ENCODE measurements at regions not wholly inside any gene's neighbourhood (a gene's known extent, or its start where the extent isn't known, plus 50 kb on each side); places are given as distances from the start of the nearest gene placed in this dataset.

DNA sequence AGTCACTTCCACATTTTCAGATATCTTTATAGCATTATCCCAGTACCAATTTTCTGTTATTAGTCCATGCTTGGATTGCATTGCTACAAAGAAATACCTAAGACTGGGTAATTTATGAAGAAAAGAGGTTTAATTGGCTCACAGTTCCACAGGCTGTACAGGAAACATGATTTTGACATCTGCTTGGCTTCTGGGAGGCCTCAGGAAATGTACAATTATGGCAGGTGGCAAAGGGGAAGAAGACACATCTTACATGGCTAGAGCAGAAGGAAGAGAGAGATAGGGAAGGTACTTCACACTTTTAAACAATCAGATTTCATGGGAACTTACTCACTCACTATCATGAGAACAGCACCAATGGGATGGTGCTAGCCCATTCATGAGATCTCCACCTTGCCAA is 172.3 kb upstream of the GPR149 start:
- H3K9ac ChIP-seq (ENCODE audit: low read length) = no peak overlapping the region
- H3K9me3 Mint-ChIP-seq (ENCODE audit: unreplicated experiment) = no peaks in the 10 kb centered on the region
- no peaks in the 10 kb centered on the region for H3K4me1 ChIP-seq (ENCODE audit: insufficient read depth, low read length)
- DNase-seq (ENCODE audit: low read depth) (no peak), FAIRE-seq (no peak)
- no peaks in the 10 kb centered on the region for H3K36me3 Mint-ChIP-seq (ENCODE audit: low read depth, unreplicated experiment)
- H4K20me1 ChIP-seq (ENCODE audit: insufficient read depth, low read length) = no peaks in the 10 kb centered on the region
- no peak overlapping the region for H3K4me3 ChIP-seq (ENCODE audit: insufficient read depth, low read depth, low read length)
- H3K27ac Mint-ChIP-seq (ENCODE audit: unreplicated experiment) = no peak overlapping the region
- H3K36me3 ChIP-seq (ENCODE audit: insufficient read depth, low read length) = no peaks in the 10 kb centered on the region
- no peak overlapping the region for H3K4me3 Mint-ChIP-seq (ENCODE audit: unreplicated experiment)
- H2AFZ ChIP-seq (ENCODE audit: low read depth, low read length) = no peak overlapping the region
- no peak overlapping the region for H3K4me2 ChIP-seq (ENCODE audit: low read length)
- no peaks in the 10 kb centered on the region for H3K9me3 ChIP-seq (ENCODE audit: insufficient read depth, low read depth, low read length)
- H3K79me2 ChIP-seq (ENCODE audit: insufficient read depth, low read length) = no peaks in the 10 kb centered on the region
- H3K27me3 ChIP-seq (ENCODE audit: insufficient read depth, low read length) = no peaks in the 10 kb centered on the region
- TF ChIP-seq EZH2 (IDR thresholded peaks at IDR 0.05; ENCODE audit: insufficient read depth, low read length) = no peak
- TF ChIP-seq CTCF (IDR thresholded peaks at IDR 0.05; ENCODE audit: insufficient read depth, low read depth, low read length) = no peak
- H3K27ac ChIP-seq (ENCODE audit: low read depth, low read length) = no peak overlapping the region
- no peaks in the 10 kb centered on the region for H3K4me1 Mint-ChIP-seq (ENCODE audit: low read depth, unreplicated experiment)
- H3K27me3 Mint-ChIP-seq (ENCODE audit: low read depth, unreplicated experiment) = no peaks in the 10 kb centered on the region

GRCh38 chr3:154598166-154598565 is 168.2 kb upstream of the GPR149 start:
- no peaks in the 10 kb centered on the region for H4K20me1 ChIP-seq (ENCODE audit: insufficient read depth, low read length)
- H3K4me2 ChIP-seq (ENCODE audit: low read length) = no peak overlapping the region
- no peak overlapping the region for H3K9ac ChIP-seq (ENCODE audit: low read length)
- no peaks in the 10 kb centered on the region for H3K4me1 ChIP-seq (ENCODE audit: insufficient read depth, low read length)
- no peaks in the 10 kb centered on the region for H3K36me3 Mint-ChIP-seq (ENCODE audit: low read depth, unreplicated experiment)
- no peak overlapping the region for H2AFZ ChIP-seq (ENCODE audit: low read depth, low read length)
- no peaks in the 10 kb centered on the region for H3K27me3 Mint-ChIP-seq (ENCODE audit: low read depth, unreplicated experiment)
- H3K4me3 ChIP-seq (ENCODE audit: insufficient read depth, low read depth, low read length) = no peak overlapping the region
- no peaks in the 10 kb centered on the region for H3K9me3 ChIP-seq (ENCODE audit: insufficient read depth, low read depth, low read length)
- H3K79me2 ChIP-seq (ENCODE audit: insufficient read depth, low read length) = no peaks in the 10 kb centered on the region
- no peaks in the 10 kb centered on the region for H3K9me3 Mint-ChIP-seq (ENCODE audit: unreplicated experiment)
- FAIRE-seq (no peak), DNase-seq (ENCODE audit: low read depth) (no peak)
- H3K27me3 ChIP-seq (ENCODE audit: insufficient read depth, low read length) = no peaks in the 10 kb centered on the region
- H3K36me3 ChIP-seq (ENCODE audit: insufficient read depth, low read length) = no peaks in the 10 kb centered on the region
- no peak overlapping the region for H3K4me3 Mint-ChIP-seq (ENCODE audit: unreplicated experiment)
- no peak overlapping the region for H3K27ac ChIP-seq (ENCODE audit: low read depth, low read length)
- H3K27ac Mint-ChIP-seq (ENCODE audit: unreplicated experiment) = no peak overlapping the region
- no peaks in the 10 kb centered on the region for H3K4me1 Mint-ChIP-seq (ENCODE audit: low read depth, unreplicated experiment)
- TF ChIP-seq CTCF (IDR thresholded peaks at IDR 0.05; ENCODE audit: insufficient read depth, low read depth, low read length) (no peak), EZH2 (IDR thresholded peaks at IDR 0.05; ENCODE audit: insufficient read depth, low read length) (no peak)

GRCh38 chr3:154590675-154591384 is 160.8 kb upstream of the GPR149 start:
- H3K27ac ChIP-seq (ENCODE audit: low read depth, low read length) = no peak overlapping the region
- Mint-ChIP-seq H3K4me3 (ENCODE audit: unreplicated experiment) (no peak overlapping the region), H3K36me3 (ENCODE audit: low read depth, unreplicated experiment) (no peaks in the 10 kb centered on the region), H3K27me3 (ENCODE audit: low read depth, unreplicated experiment) (no peaks in the 10 kb centered on the region), H3K4me1 (ENCODE audit: low read depth, unreplicated experiment) (no peaks in the 10 kb centered on the region), H3K9me3 (ENCODE audit: unreplicated experiment) (no peaks in the 10 kb centered on the region), H3K27ac (ENCODE audit: unreplicated experiment) (no peak overlapping the region)
- TF ChIP-seq EZH2 (IDR thresholded peaks at IDR 0.05; ENCODE audit: insufficient read depth, low read length) = no peak
- TF ChIP-seq CTCF (IDR thresholded peaks at IDR 0.05; ENCODE audit: insufficient read depth, low read depth, low read length) = no peak
- DNase-seq (ENCODE audit: low read depth) (no peak), FAIRE-seq (no peak)
- no peak overlapping the region for H3K4me2 ChIP-seq (ENCODE audit: low read length)
- H3K27me3 ChIP-seq (ENCODE audit: insufficient read depth, low read length) = no peaks in the 10 kb centered on the region
- H2AFZ ChIP-seq (ENCODE audit: low read depth, low read length) = no peak overlapping the region
- no peaks in the 10 kb centered on the region for H3K4me1 ChIP-seq (ENCODE audit: insufficient read depth, low read length)
- no peak overlapping the region for H3K9ac ChIP-seq (ENCODE audit: low read length)
- no peaks in the 10 kb centered on the region for H3K9me3 ChIP-seq (ENCODE audit: insufficient read depth, low read depth, low read length)
- H3K36me3 ChIP-seq (ENCODE audit: insufficient read depth, low read length) = no peaks in the 10 kb centered on the region
- no peaks in the 10 kb centered on the region for H3K79me2 ChIP-seq (ENCODE audit: insufficient read depth, low read length)
- no peaks in the 10 kb centered on the region for H4K20me1 ChIP-seq (ENCODE audit: insufficient read depth, low read length)
- no peak overlapping the region for H3K4me3 ChIP-seq (ENCODE audit: insufficient read depth, low read depth, low read length)

All from astrocyte (in vitro differentiated cells and primary cell).